Activated CD8-positive, alpha-beta memory T cell treated with anti-CD3 and anti-CD28 coated beads, Interleukin-2, amount 50 U/mL, for 1 hour (primary cell): ENCODE measurements at regions not wholly inside any gene's neighbourhood (a gene's known extent, or its start where the extent isn't known, plus 50 kb on each side); places are given as distances from the start of the nearest gene placed in this dataset.
"Not testable (repeated sequence)": the region's sequence is repeated elsewhere in the genome, so short reads cannot be mapped to it uniquely, and the experiment has no call there.

Experiments
- DNase-seq: peaks from one replicate; pipeline ENCODE4 v3.0.0-alpha.2; 2020; ENCODE audit errors: extremely low read depth

DNA sequence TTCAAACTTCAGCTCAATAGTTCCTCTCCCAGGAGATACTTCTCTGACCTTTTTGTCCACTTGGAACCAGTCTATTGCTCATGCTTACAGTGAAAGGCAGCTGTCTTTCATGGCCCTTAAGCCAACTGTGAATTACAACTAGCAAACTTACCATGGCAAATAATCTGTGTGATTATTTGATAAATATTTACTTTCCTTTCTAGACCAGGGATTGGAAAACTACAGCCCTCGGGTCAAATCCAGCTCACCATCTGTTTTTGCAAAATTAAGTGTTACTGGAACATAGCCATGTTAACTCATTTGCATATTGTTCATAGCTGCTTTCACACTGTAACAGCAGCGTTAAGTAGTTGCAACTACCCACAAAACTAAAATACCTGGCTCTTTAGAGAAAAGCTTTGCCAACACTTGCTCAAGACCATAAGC is 289.1 kb upstream of the MCTP2 start:
- no peak for DNase-seq

- no peak for DNase-seq
Observed at GRCh38 chr15:93941697-93942096, 289.7 kb upstream of the MCTP2 start.

- no peak for DNase-seq
Observed at GRCh38 chr15:93940226-93940625, 291.1 kb upstream of the MCTP2 start.

GRCh38 chr15:93932164-93932776 is 299.1 kb upstream of the MCTP2 start:
- DNase-seq, result no peak

DNA sequence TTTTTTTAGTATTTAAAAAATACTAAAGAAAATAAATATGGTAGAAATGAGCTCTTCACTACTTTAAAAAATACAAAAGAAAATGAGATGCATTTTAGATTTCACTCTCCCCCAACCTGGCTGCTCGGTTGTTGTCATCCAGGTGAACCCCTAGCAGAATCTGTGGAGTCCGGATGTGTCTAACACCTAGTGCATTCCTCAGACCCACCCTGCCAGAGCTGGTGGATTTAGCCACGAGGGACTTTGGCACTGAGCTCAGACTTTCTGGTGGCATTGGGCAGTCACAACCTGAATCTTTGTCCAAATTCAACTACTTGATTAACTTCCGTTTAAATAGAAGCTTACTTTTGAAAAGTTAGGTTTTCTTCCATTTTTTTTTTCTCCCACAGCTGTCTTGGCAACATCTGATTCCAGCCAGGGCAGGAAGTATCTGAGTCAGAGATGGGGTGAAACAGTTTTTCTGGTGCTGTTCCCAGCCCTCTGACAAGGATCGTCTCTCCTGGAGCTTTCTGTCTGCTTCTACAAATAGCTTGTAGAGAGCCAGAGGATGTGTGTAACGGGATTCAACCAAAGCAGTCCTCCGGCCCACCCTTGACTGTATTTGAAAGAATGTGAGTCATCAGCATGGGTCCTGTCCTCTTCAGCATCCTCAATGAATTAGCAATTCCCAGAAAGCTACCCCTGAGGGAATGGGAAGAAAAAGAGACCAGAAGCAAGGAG is 301.8 kb upstream of the MCTP2 start:
- DNase-seq, result no peak

DNA sequence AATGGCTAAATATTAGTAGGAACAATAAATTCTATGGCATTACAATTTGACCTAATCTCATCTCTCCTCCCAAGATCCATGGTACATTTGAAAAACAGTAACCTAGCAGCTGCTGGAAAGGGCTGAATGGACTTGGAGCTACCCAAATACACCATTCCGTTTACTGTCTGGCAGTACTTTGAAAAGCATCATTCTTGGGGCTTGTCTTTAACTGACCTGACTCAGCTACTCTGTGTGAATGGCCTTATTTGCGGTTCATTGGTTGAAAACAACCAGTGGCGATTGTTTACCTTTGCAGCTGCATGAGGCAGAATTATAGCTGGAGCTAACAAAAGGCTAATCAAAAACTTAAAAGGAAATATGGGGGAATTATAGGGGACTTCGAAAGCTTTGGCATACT is 311.2 kb upstream of the MCTP2 start:
- no peak for DNase-seq

DNA sequence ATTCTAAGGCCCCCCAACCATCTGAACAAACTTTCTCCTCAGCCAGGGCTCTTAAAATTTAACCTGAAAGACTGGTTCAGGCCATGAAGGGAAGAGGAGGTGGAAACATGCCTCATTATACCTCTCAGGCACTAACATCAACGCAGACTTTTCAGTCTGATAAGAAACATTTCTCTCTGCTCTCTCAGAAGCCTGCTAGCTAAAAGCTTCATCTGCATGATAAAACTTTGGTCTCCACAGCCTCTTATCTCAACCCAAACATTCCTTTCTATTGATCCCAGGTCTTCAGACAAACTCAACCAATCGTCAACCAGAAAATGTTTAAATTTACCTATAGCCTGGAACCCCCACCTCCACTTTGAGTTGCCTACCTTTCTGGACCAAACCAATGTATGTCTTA is 312.6 kb upstream of the MCTP2 start:
- not testable (repeated sequence) for DNase-seq

DNA sequence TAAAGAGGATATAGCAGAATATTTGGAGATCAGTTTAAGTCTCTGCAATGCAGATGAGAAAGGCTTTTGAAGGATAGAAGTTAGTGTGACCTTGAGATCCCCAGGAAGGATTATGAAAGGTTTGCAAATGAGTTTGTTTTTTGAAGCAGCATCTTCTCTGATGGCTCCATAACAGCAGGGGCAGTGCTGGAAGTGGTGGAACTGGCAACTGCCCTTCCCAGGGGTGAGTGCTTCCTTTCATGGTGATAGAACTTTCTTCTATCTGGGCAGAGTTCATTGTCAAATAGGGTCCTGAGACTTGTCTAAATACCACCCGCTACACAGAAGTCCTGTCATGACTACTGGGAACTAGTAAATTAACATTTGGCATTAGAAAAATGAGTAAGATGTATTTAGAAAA is 314.2 kb upstream of the MCTP2 start:
- no peak for DNase-seq

DNA sequence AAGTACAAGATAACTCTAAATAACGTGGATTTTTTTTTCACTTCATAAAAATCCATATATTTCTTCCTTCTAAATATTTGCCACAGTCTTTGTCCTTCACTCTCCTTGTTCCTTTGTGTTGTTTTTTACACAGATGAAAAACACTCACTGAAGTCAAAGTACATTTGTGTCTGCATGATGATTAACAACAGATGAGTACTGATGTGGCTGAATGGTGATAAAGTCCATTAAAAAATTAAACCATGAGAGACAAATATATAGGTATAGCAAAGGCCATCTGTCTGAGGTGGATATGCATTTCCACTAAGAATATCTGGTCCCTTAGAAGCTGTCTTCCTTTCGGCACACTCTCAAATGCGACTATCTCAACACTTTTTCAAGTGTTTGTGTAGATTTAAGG is 317.5 kb upstream of the MCTP2 start:
- DNase-seq, result no peak

DNA sequence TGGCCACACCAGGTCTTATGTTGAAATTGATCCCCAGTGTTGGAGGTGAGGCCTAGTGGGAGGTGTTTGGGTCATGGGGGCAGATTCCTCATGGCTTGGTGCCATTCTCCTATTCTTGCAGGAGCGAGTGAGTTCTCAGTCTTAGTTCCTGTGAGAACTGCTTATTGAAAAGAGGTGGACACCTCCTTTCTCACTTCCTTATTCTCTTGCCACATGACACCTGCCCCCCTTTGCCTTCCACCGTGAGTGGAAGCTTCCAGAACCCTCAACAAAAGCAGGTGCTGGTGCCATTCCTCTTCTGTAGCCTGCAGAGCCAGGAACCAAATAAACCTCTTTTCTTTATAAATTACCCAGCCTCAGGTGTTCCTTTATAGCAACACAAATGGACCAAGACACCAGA is 318.1 kb upstream of the MCTP2 start:
- DNase-seq, result no peak

DNA sequence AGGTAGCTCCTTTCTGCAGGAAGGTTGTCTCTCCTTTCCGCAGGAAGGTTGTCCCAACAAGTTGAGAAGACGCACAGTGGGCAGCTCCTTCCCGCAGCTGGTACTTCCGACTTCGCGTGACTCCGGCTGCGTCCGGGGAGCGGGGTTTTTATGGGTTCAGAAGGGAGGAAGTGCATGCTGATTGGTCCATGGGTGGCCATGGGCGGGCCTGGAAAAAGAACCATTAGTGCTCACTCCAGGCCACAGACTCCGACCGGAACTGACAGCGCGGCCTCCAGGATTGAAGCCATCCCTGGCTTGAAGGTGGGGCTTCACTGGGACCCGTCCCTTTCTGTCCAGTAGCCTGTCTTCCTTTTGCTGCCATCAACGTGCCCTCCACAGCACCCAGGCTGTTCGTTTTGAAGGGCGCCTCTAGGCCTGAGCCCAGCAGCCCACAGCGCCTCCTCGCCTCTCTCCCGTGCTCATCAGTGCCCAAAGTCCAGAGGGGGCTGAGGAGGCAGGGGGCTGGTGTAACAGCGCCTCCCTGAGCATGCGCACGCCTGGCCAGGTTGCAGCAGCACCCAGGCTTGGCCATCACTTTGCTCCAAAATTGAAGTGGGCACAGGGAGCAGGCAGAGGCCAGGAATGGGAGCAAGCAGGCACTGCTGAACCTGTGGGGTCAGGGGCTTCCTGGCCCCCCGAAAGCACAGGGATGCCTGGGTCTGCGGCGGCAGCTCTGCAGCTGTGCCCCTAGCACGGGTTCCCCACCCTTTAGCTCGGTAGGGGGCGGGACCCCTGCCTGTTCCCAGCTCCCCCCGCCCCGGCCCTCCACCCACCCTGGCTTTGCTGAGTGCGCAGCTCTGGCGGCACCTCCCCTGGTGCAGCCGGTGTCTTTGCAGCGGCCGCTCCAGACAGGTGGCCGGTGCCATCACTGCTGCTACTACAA is 330.6 kb upstream of the MCTP2 start:
- DNase-seq, result no peak

GRCh38 chr15:93899817-93900216 is 331.5 kb upstream of the MCTP2 start:
- DNase-seq, result no peak

DNA sequence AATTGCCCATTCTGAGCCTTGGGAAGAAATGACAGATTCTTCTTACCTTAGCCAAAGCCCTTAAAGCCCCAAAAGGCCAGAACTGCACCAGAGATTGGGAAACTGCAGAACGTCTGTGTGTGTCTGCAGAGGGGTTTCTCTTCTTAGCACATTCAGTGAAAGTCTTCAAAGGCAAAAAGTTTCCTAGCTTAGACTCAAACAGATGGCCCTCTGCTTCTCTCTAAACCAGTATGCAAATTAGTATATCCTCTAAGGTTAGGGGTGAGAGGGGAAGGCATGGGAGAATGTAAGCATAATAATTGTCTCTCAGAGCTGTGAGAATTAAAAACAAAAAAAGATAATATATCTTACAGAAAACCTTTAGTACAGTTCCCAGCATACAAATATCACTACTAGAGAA is 334.0 kb upstream of the MCTP2 start:
- no peak for DNase-seq

GRCh38 chr15:93895976-93896770 is 335.2 kb upstream of the MCTP2 start:
- no peak for DNase-seq

DNA sequence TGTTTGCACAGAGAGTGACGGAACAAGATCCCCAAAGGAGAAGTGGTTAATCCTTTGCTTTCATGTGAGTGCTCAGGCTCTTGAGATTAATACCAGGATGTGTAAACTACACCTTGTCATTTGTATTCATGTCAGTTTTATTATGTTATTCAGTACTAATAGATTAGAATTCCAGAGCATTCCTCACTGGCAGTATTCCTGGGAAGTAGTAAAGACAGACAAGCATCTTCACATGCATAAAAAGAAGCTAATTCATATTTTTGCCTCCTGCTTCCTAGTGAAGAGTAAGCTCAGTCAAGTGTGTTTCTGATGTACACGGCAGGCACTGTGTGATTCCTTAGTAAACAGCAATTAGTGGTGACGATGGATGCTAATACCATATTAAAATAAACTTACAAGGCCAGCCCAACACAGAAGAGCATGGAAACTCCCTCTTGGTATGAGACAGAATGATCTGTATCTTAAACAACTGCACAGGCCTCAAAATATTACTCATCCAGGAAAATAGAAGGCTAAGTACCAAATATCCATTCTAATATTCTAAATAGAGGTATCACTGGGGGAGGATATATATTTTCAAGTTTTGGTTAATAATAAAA is 336.8 kb upstream of the MCTP2 start:
- DNase-seq, result no peak

DNA sequence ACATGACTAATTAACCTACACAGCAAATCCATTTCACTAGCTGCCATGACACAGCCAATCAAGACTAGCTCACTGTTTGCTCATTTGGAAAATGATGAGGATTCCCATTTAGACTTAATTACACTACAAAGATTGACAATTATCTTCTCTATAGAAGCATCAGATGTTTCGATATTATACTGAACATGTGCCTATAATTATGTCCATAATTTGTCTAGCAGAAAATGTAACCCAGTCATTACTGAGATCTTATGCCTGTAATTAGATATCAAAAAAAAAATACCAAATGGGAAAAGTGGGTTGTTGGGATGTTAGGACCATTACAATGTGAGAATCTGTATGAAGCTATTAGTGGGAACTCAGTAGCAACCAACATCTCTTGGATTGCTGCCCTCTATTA is 344.2 kb upstream of the MCTP2 start:
- no peak for DNase-seq

DNA sequence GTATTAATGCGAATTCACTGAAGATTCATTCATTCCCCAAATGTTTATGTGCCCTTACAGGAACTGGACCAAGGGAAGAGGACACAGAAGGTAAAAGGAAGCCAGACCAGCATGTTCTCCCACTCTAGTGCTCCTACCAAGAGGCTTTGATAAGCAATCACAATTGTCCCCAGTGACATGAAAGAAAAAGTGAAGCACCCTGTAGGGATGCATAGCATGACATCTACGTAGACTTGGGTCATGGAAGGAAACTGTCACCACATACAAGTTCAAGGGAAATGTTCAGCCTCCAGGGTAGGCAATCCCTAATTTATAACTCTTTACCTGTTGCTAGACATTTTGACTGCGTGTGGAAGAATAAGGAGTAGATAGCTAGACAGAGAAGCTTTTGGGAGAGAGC is 348.6 kb upstream of the MCTP2 start:
- no peak for DNase-seq

GRCh38 chr15:93882141-93882540 is 349.2 kb upstream of the MCTP2 start:
- DNase-seq, result no peak

- DNase-seq, result no peak
Observed at GRCh38 chr15:93881310-93881709, 350.1 kb upstream of the MCTP2 start.

GRCh38 chr15:93880358-93880757 is 351.0 kb upstream of the MCTP2 start:
- no peak for DNase-seq

- no peak for DNase-seq
Observed at GRCh38 chr15:93870583-93870982, 360.8 kb upstream of the MCTP2 start.

- no peak for DNase-seq
Observed at GRCh38 chr15:93866948-93867347, 364.4 kb upstream of the MCTP2 start.
